HG03045 (cell line): ENCODE measurements at regions not wholly inside any gene's neighbourhood (a gene's known extent, or its start where the extent isn't known, plus 50 kb on each side); places are given as distances from the start of the nearest gene placed in this dataset.
"Not testable (repeated sequence)": the region's sequence is repeated elsewhere in the genome, so short reads cannot be mapped to it uniquely, and the experiment has no call there.

ENCODE experiments used
- ATAC-seq: cut with Tn5 transposase; IDR thresholded peaks from one replicate; pipeline ENCODE4 v1.9.1; 2021; ENCODE audit warnings: mild to moderate bottlenecking, moderate library complexity; ENCODE audit not compliant: unreplicated experiment

- ATAC-seq = no peak
Observed at GRCh38 chr12:25615119-25615518, 62.0 kb upstream of the LMNTD1 start.

- no peak for ATAC-seq
Observed at GRCh38 chr12:25616286-25616685, 63.2 kb upstream of the LMNTD1 start.

DNA sequence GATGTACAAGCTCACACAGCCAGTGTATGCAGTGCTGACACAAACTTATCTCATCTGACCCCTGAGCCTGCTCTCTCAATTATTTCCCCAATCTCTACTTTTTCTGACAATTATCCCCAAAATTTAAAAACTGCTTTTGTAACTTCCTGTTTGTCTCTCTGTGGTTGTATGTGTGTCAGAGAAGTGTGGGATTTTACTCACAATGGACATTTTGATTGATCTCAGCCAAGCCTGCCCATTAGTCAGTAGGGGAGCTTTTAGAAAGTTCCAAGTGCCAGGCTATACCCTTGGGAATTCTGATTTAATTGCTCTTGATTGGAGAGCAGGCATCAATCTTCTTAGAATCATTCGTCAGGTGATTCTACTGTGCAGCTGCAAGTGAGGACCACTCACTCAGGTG lies 64.9 kb upstream of the LMNTD1 start:
- ATAC-seq = no peak

- ATAC-seq = no peak
Observed at GRCh38 chr12:25623816-25624215, 70.7 kb upstream of the LMNTD1 start.

DNA sequence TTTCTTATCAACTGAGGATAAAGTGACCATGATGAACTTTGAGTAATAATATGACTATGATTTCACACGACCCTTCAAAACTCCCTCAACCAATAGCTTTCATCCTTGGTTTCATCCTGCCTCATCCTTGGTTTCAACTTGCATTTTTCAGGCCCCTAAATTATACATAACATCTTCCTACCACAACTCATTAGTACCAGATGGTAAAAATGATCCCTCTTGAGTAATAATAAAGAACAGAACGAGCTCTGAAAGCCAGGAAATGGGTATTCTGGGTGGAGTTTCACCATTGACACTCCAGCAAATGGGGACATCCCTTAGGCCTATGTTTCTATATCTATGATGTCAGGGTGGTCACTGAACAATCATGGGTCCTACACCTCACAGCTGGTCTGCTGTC lies 72.1 kb upstream of the LMNTD1 start:
- no peak for ATAC-seq

DNA sequence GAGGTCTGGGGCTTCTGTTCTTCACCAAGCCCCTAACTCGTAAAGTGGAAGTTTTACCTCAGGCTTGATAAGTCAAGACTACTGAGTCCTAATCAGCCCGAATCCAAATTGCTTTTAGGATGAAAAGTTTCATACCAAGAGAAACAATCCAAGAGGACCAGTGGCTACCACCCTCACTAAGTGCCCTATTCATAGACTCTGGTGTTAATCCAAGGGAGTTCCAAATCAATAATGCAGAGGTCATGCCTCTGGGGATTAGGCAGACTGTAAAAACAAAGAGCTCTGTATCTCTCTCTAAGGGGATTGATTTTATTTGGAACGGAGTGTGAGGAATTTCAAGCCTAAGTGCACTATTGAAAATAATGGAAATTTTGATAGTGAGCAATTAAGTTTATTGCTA lies 76.3 kb upstream of the LMNTD1 start:
- ATAC-seq = no peak

DNA sequence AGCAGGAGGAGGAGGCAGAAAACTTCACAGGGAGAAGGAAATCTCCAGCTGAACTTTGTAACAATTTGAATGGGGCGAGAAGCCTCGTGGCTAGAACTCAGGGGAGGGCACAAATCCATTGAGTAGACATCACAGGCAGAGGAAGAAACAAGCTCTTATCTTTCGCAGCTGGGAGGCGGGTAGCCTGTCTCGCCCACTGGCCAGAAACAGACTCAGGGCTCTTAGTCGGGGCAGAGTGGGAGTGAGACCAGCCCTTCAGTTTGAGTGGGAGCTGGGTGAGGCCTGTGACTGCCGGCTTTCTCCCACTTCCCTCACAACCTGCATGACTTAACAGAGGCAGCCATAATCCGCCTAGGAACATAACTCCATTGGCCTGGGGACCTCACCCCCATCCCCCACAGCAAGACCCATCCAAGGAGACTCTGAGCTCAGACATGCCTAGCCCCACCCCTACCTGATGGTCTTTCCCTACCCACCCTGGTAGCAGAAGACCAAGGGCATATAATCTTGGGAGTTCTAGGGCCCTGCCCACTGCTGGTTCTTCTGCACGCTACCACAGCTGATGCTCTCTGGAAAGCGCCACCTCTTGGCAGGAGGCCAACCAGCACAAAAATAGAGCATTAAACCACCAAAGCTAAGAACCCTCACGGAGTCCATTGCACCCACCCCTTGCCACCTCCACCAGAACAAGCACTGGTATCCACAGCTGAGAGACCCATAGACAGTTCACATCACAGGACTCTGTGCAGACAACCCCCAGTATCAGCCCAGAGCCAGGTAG lies 77.8 kb upstream of the LMNTD1 start:
- not testable (repeated sequence) for ATAC-seq

DNA sequence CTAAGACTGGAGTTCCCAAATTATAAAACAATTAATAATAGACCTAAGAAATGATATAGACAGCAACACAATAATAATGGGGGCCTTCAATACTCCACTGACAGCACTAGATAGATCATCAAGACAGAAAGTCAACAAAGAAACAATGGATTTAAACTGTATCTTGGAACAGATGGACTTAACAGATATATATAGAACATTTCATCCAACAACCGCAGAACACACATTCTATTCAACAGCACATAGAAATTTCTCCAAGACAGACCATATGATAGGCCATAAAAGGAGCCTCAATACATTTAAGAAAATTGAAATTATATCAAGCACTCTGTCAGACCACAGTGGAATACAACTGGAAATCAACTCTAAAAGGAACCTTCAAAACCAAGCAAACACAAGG lies 80.1 kb upstream of the LMNTD1 start:
- not testable (repeated sequence) for ATAC-seq

DNA sequence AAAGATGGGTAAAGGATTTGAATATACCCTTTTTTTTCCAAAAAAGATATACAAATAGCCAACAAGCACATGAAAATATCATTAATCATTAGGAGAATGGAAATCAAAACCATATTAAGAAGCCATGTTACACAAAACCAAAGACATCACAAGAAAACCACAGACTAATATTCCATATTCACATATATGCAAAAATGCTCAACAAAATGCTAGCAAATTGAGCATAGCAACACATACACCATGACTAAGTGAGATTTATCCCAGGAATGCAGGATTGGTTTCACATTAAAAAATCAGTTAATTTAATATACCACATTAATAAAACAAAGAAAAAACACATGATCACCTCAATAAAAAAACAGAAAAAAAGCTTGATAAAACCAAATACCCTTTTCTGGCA lies 84.7 kb upstream of the LMNTD1 start:
- no peak for ATAC-seq

DNA sequence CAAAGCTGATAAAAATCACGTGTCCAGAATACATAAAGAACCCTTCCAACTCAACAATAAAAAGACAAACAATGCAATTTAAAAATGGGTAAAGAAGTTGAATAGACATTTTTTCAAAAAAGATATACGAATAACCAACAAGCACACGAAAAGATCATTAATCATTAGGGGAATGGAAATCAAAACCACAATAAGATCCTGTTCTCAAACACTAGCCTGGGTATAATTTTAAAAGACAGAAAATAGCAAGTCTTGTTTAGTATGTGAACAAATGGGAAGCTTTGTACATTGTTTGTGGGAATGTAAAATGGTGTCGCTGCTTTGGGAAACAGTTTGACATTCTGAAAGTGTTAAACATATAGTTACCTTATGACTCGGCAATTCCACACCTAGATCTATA lies 86.3 kb upstream of the LMNTD1 start:
- no peak for ATAC-seq

GRCh38 chr12:25644979-25645378 lies 91.9 kb upstream of the LMNTD1 start:
- ATAC-seq = no peak

DNA sequence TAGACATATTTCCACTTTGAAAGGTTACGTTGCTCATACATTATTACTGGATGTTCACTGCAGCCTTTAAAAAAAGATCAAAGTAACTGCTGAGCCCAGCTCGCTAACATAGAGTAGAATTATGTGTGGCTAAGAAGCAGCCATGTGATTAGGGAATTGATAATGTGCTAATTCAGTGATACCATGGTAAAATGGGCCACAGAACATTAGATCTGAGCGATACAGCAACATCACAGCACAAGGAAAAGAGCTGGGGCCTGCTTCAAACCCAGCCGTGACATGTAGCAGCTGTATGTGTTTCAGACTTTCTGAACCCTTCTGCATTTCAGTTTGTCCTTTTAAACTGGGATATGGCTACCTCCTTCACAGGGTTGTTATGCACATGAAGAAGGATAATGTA lies 92.3 kb upstream of the LMNTD1 start:
- no peak for ATAC-seq

GRCh38 chr12:25651931-25652330 lies 98.8 kb upstream of the LMNTD1 start:
- ATAC-seq = no peak

DNA sequence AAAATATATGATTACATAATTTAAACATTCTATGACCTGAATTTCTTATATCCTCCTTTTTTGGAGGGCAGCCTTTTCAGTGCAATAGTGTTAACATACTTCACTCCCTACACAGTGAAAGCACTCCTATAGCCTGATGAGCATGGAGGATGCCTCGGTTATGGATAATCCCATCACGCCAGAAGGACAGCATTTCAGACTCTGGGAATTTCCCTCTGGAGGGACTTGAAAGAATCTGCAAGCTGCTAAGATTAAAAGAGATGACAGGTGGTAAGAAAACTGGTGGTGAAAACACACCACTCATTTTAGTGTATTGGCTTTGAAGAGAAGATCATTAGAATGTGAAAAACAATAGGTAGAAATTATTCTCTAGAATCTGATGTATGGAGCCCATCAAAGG lies 99.3 kb upstream of the LMNTD1 start:
- no peak for ATAC-seq

- ATAC-seq = no peak
Observed at GRCh38 chr12:25653487-25654175, 100.5 kb upstream of the LMNTD1 start.

DNA sequence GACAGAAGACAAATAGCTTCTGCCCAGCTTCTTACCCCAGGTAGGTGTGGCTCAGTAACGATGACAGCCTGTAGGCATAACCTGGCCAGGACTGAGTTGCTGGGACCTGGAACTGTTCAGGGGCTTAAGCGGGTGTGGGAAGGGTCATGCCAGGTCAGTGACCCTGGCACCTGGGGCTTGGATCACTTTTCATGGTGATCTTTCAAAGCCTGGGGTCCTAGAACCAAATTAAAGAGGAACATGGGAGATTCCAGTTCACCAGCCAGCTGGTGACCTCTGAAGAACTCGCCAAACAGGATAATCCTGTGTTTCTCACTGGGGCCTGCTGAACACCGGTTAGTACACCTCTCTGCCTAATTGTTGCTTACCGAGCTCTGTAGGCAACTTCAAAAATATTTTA lies 102.6 kb upstream of the LMNTD1 start:
- no peak for ATAC-seq

- ATAC-seq = no peak
Observed at GRCh38 chr12:25659621-25660020, 106.5 kb upstream of the LMNTD1 start.

DNA sequence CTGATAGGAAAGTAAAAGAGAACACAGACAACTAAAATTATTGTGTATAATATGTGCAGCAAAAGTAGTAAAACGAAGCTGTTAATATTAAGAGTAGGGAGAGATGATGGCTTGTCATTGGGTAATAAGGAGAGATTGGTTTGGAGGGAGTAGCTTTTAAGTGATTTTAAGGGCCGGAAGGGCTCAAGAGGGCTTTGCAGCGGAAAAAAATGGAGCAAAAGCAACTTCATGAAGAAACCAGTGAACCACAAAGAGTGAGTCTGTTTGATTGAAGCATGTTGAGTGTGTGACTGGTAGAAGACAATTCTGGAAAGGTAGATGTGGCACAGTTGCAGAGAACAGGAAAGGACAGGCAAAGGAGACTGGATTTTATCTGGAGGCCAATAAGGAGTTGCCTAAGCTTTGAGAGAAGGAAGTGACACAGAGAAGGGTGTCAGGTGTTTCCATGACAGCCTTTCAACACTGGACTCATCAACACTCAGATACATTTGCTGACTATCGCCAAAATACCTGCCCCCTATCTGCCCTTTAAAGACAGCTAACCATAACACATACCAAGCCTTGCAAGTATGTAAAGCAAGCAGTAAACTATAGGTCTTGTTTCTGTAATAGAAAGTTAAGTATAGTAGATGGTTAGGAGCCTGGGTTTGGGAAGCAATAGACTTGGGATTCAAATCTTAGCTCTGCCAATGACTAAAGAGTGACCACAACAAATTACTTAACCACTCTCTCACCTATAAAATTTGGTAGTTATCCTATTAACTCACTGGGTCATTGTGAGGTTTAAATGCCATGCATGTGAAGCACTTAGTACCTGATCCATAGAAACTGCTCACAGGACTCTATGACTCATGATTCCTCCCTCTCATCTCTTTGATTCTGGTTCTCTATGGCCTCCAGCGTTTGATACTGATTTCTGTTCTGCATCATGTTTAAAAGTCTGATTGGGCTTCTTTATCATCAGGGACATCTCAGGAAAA lies 117.3 kb upstream of the LMNTD1 start:
- no peak for ATAC-seq

DNA sequence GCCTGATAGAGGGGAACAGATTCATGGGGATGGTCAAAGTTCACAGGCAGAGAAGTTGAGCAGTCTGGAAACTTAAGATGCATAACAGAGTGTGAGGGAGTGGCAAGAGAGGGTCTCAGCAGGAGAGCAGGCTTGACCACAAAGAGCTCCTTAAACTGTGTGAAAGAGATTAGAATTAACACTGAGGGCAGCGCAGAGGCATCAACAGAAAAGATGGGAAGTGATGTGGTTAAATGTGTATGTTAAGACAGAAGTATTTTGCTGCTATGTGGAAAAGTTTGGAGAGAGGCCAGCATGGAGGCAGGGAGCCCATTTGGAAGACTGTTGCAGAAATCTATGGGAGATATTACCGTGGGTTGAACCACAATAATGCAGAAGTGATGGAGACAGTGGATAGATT lies 122.7 kb upstream of the LMNTD1 start:
- ATAC-seq = no peak

GRCh38 chr12:25677232-25677937 lies 124.3 kb upstream of the LMNTD1 start:
- no peak for ATAC-seq

- ATAC-seq = no peak
Observed at GRCh38 chr12:25681580-25681979, 128.5 kb upstream of the LMNTD1 start.
